ENCODE measurements at regions not wholly inside any gene's neighbourhood (a gene's known extent, or its start where the extent isn't known, plus 50 kb on each side); places are given as distances from the start of the nearest gene placed in this dataset.

GRCh38 chr7:67375427-67375826 lies 378.8 kb downstream of the TYW1 start:
- TF ChIP-seq POLR2A (IDR thresholded peaks at IDR 0.05) (no peak), CTCF (IDR thresholded peaks at IDR 0.05 in 4 of 5, conservative IDR thresholded peaks at IDR 0.05 in 1 of 5) (no peak)

Measured in gastrocnemius medialis (tissue), 4 donors.